OCI-LY1 (cell line): ENCODE measurements at regions not wholly inside any gene's neighbourhood (a gene's known extent, or its start where the extent isn't known, plus 50 kb on each side); places are given as distances from the start of the nearest gene placed in this dataset.

Source experiments
- CTCF ChIP-seq: fragments of 200-600 bp; sonication (generic), shearing (Covaris generic); IDR thresholded peaks from 2 replicates; pipeline ENCODE4 v1.5.1; 2017; ENCODE audit warnings: mild to moderate bottlenecking, antibody characterized with exemption, low read length, moderate library complexity, mixed read lengths
- EZH2 ChIP-seq: fragments of 200-600 bp; sonication (generic), shearing (Covaris generic); IDR thresholded peaks from 2 replicates; pipeline ENCODE4 v1.8.0; 2017; ENCODE audit warnings: borderline replicate concordance, mixed run types, mild to moderate bottlenecking, antibody characterized with exemption, low read length, moderate library complexity, mixed read lengths

DNA sequence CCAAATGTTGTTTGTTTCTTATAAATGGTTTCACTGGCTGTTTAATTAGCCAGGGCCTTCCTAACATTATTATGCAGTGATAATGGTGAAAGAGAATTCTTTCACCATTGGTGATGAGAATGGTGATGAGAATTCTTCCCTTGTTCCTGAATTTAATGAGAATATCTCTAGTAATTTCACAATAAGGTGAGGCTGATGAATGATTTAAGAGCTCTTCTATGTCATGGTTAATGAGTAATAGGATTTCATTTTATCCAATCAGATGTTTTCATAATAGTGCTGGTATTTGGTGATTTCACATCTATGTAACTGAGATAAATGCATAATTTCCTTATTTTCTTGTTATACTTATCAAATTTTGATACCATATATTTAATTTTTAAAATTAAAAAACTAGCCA, 535.7 kb upstream of the ZEB2 start:
- TF ChIP-seq CTCF: no peak
- no peak for TF ChIP-seq EZH2
